MG63 (cell line): ENCODE measurements at regions not wholly inside any gene's neighbourhood (a gene's known extent, or its start where the extent isn't known, plus 50 kb on each side); places are given as distances from the start of the nearest gene placed in this dataset.
A peak's percentile ranks its signal among the peaks of the same experiment; 100 is the strongest.

Experiments used
- DNase-seq: peaks from one replicate; pipeline ENCODE4 v3.0.0-alpha.2; 2020
- H3K27me3 ChIP-seq: fragments of 250-450 bp; sonication (Bioruptor Pico); 2 replicates; pipeline ENCODE4 v1.5.1; 2020; ENCODE audit warnings: mild to moderate bottlenecking, moderate library complexity
- H3K36me3 ChIP-seq: fragments of 250-450 bp; sonication (Bioruptor Pico); 2 replicates; pipeline ENCODE4 v1.5.1; 2020; ENCODE audit warnings: mild to moderate bottlenecking, moderate library complexity
- H3K4me3 ChIP-seq: fragments of 250-450 bp; sonication (Bioruptor Pico); 2 replicates; pipeline ENCODE4 v1.5.1; 2020; ENCODE audit warnings: mild to moderate bottlenecking, moderate library complexity
- H3K9me3 ChIP-seq: fragments of 250-450 bp; sonication (Bioruptor Pico); 2 replicates; pipeline ENCODE4 v1.5.1; 2020; ENCODE audit warnings: mild to moderate bottlenecking, moderate library complexity

GRCh38 chr11:10930224-10930971 lies 72.5 kb upstream of the ZBED5 start:
- Histone ChIP-seq H3K36me3 (no peaks in the 10 kb centered on the region), H3K27me3 (no peaks in the 10 kb centered on the region), H3K9me3 (no peaks in the 10 kb centered on the region), H3K4me3 (peak overlapping the region; percentile 65)
- no peak for DNase-seq

GRCh38 chr11:10927538-10927937 lies 69.7 kb upstream of the ZBED5 start:
- Histone ChIP-seq H3K9me3 (no peaks in the 10 kb centered on the region; the same call in 1 of the 2 replicates), H3K4me3 (no peak overlapping the region), H3K27me3 (no peaks in the 10 kb centered on the region), H3K36me3 (no peaks in the 10 kb centered on the region)
- DNase-seq = no peak

- DNase-seq = peak; percentile 71
- no peaks in the 10 kb centered on the region for H3K27me3 ChIP-seq
- H3K36me3 ChIP-seq = no peaks in the 10 kb centered on the region
- H3K4me3 ChIP-seq = no peak overlapping the region
- H3K9me3 ChIP-seq = no peaks in the 10 kb centered on the region; the same call in 1 of the 2 replicates
Measured at GRCh38 chr11:10926801-10927211, 69.0 kb upstream of the ZBED5 start.

- H3K36me3 ChIP-seq = no peaks in the 10 kb centered on the region
- no peak for DNase-seq
- no peak overlapping the region for H3K4me3 ChIP-seq
- no peaks in the 10 kb centered on the region for H3K27me3 ChIP-seq
- no peaks in the 10 kb centered on the region; the same call in 1 of the 2 replicates for H3K9me3 ChIP-seq
Measured at GRCh38 chr11:10925149-10925926, 67.5 kb upstream of the ZBED5 start.

GRCh38 chr11:10923882-10924281 lies 66.0 kb upstream of the ZBED5 start:
- peaks cover 5% of the 10 kb centered on the region for H3K9me3 ChIP-seq
- DNase-seq = no peak
- no peaks in the 10 kb centered on the region for H3K36me3 ChIP-seq
- H3K4me3 ChIP-seq = no peak overlapping the region
- no peaks in the 10 kb centered on the region for H3K27me3 ChIP-seq

GRCh38 chr11:10922892-10923291 lies 65.0 kb upstream of the ZBED5 start:
- peaks cover 7% of the 10 kb centered on the region for H3K9me3 ChIP-seq
- no peaks in the 10 kb centered on the region for H3K27me3 ChIP-seq
- DNase-seq = no peak
- no peak overlapping the region for H3K4me3 ChIP-seq
- no peaks in the 10 kb centered on the region for H3K36me3 ChIP-seq

GRCh38 chr11:10920875-10921274 lies 63.0 kb upstream of the ZBED5 start:
- peaks cover 7% of the 10 kb centered on the region for H3K9me3 ChIP-seq
- H3K4me3 ChIP-seq = no peak overlapping the region
- no peak for DNase-seq
- no peaks in the 10 kb centered on the region for H3K36me3 ChIP-seq
- H3K27me3 ChIP-seq = no peaks in the 10 kb centered on the region

GRCh38 chr11:10920205-10920604 lies 62.4 kb upstream of the ZBED5 start:
- Histone ChIP-seq H3K4me3 (no peak overlapping the region), H3K27me3 (no peaks in the 10 kb centered on the region), H3K36me3 (no peaks in the 10 kb centered on the region), H3K9me3 (peaks cover 7% of the 10 kb centered on the region)
- DNase-seq = no peak

- Histone ChIP-seq H3K36me3 (no peaks in the 10 kb centered on the region), H3K4me3 (no peak overlapping the region), H3K27me3 (no peaks in the 10 kb centered on the region), H3K9me3 (peaks cover 7% of the 10 kb centered on the region)
- DNase-seq = no peak
Measured at GRCh38 chr11:10918698-10919097, 60.8 kb upstream of the ZBED5 start.

GRCh38 chr11:10918275-10918674 lies 60.4 kb upstream of the ZBED5 start:
- Histone ChIP-seq H3K36me3 (no peaks in the 10 kb centered on the region), H3K9me3 (peaks cover 7% of the 10 kb centered on the region)
- no peak for DNase-seq

GRCh38 chr11:10917802-10918201 lies 59.9 kb upstream of the ZBED5 start:
- no peaks in the 10 kb centered on the region for H3K36me3 ChIP-seq
- H3K9me3 ChIP-seq = peaks cover 7% of the 10 kb centered on the region
- H3K27me3 ChIP-seq = no peaks in the 10 kb centered on the region
- no peak for DNase-seq
- H3K4me3 ChIP-seq = no peak overlapping the region

More at GRCh38 chr11:10918275-10918674, 60.4 kb upstream of the ZBED5 start:
- H3K4me3 ChIP-seq = no peak overlapping the region
- no peaks in the 10 kb centered on the region for H3K27me3 ChIP-seq

- H3K4me3 ChIP-seq = no peak overlapping the region
- H3K36me3 ChIP-seq = no peaks in the 10 kb centered on the region
- DNase-seq = no peak
- no peaks in the 10 kb centered on the region for H3K27me3 ChIP-seq
- peaks cover 7% of the 10 kb centered on the region for H3K9me3 ChIP-seq
Measured at GRCh38 chr11:10916665-10917064, 58.8 kb upstream of the ZBED5 start.

- peaks cover 4% of the 10 kb centered on the region for H3K9me3 ChIP-seq
- no peak for DNase-seq
- no peak overlapping the region for H3K4me3 ChIP-seq
- H3K27me3 ChIP-seq = no peaks in the 10 kb centered on the region
- H3K36me3 ChIP-seq = no peaks in the 10 kb centered on the region
Measured at GRCh38 chr11:10914050-10914449, 56.2 kb upstream of the ZBED5 start.

GRCh38 chr11:10913075-10913474 lies 55.2 kb upstream of the ZBED5 start:
- no peaks in the 10 kb centered on the region; the same call in 1 of the 2 replicates for H3K9me3 ChIP-seq

GRCh38 chr11:10911907-10912306 lies 54.1 kb upstream of the ZBED5 start:
- Histone ChIP-seq H3K36me3 (no peaks in the 10 kb centered on the region), H3K9me3 (no peaks in the 10 kb centered on the region; the same call in 1 of the 2 replicates), H3K27me3 (no peaks in the 10 kb centered on the region), H3K4me3 (no peak overlapping the region)
- DNase-seq = no peak

More at GRCh38 chr11:10913075-10913474, 55.2 kb upstream of the ZBED5 start:
- no peaks in the 10 kb centered on the region for H3K36me3 ChIP-seq
- H3K27me3 ChIP-seq = no peaks in the 10 kb centered on the region
- H3K4me3 ChIP-seq = no peak overlapping the region
- DNase-seq = no peak

GRCh38 chr11:10909141-10909883 lies 51.5 kb upstream of the ZBED5 start:
- peak; percentile 81 for DNase-seq
- no peaks in the 10 kb centered on the region for H3K9me3 ChIP-seq
- no peaks in the 10 kb centered on the region for H3K27me3 ChIP-seq
- H3K4me3 ChIP-seq = peak overlapping the region; percentile 33
- H3K36me3 ChIP-seq = no peaks in the 10 kb centered on the region
